ENCODE measurements at regions not wholly inside any gene's neighbourhood (a gene's known extent, or its start where the extent isn't known, plus 50 kb on each side); places are given as distances from the start of the nearest gene placed in this dataset.

DNA sequence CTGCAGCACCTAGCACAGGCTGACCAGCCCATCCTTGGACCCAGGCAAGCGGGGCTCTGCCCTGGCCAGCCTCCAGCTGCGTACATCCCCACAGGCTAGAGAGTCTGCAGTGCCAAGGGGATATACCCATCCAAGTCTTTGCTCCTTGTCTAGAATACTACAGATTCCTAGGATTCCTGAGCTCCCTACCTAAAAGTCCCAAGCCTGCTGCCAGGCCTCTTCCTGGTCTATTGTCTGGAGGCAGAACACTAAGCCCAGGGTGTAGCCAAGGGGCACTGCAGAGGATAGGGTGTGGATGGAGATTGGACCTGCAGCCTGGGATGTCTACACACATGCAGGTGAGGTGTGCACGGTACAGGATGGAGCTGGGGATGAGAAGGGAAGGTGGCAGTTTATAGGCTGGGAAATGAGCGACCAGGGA, 90.0 kb upstream of the SIRPA start:
- intact Hi-C loops (cut with micrococcal nuclease; ENCODE audit: unreplicated experiment), result no loop called here
- BruUV-seq (replicated peaks), result no TSS peak

GRCh38 chr20:1804554-1804956, 90.7 kb upstream of the SIRPA start:
- H3K9me3 ChIP-seq (ENCODE audit: low read length), result no peaks in the 10 kb centered on the region
- DNase-seq (ENCODE audit: low spot score), result no peak
- no peaks in the 10 kb centered on the region for H3K36me3 ChIP-seq (ENCODE audit: insufficient read depth, low read length)
- intact Hi-C loops (cut with micrococcal nuclease; ENCODE audit: unreplicated experiment), result loop anchor here (5.0 kb wide), 2 partner anchors 68 to 368 kb away; no protein-coding TSS in a partner anchor
- no peak for TF ChIP-seq EZH2phosphoT487 (IDR thresholded peaks at IDR 0.05; ENCODE audit: borderline replicate concordance, low read depth, low read length)
- TF ChIP-seq, protein P1, sequence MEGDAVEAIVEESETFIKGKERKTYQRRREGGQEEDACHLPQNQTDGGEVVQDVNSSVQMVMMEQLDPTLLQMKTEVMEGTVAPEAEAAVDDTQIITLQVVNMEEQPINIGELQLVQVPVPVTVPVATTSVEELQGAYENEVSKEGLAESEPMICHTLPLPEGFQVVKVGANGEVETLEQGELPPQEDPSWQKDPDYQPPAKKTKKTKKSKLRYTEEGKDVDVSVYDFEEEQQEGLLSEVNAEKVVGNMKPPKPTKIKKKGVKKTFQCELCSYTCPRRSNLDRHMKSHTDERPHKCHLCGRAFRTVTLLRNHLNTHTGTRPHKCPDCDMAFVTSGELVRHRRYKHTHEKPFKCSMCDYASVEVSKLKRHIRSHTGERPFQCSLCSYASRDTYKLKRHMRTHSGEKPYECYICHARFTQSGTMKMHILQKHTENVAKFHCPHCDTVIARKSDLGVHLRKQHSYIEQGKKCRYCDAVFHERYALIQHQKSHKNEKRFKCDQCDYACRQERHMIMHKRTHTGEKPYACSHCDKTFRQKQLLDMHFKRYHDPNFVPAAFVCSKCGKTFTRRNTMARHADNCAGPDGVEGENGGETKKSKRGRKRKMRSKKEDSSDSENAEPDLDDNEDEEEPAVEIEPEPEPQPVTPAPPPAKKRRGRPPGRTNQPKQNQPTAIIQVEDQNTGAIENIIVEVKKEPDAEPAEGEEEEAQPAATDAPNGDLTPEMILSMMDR (conservative IDR thresholded peaks at IDR 0.05; ENCODE audit: low read length), result no peak
- no peaks in the 10 kb centered on the region for H3K79me2 ChIP-seq (ENCODE audit: insufficient read depth, low read depth, low read length)
- POLR2A ChIA-PET, result no interaction called here
- no peak overlapping the region for H3K4me2 ChIP-seq (ENCODE audit: low read length)
- CTCF ChIA-PET (ENCODE audit: unreplicated experiment), result no interaction called here
- H3K9me2 ChIP-seq (ENCODE audit: insufficient read depth, low read length), result no peaks in the 10 kb centered on the region
- no peak overlapping the region for H3K27ac ChIP-seq (ENCODE audit: low read depth, low read length, poor library complexity, severe bottlenecking)
- H3K4me1 ChIP-seq (ENCODE audit: insufficient read depth, low read length, poor library complexity, severe bottlenecking), result no peaks in the 10 kb centered on the region
- no peak overlapping the region for H3K4me3 ChIP-seq (ENCODE audit: low read depth, low read length, poor library complexity, severe bottlenecking)
- no peaks in the 10 kb centered on the region for H4K20me1 ChIP-seq (ENCODE audit: insufficient read depth, low read length)
- no TSS peak for BruUV-seq (replicated peaks)
- H2AFZ ChIP-seq (ENCODE audit: low read length), result no peak overlapping the region

More for the DNA sequence above, 90.0 kb upstream of the SIRPA start:
- Histone ChIP-seq H3K9me2 (ENCODE audit: insufficient read depth, low read length) (no peaks in the 10 kb centered on the region), H4K20me1 (ENCODE audit: insufficient read depth, low read length) (no peaks in the 10 kb centered on the region), H3K79me2 (ENCODE audit: insufficient read depth, low read depth, low read length) (no peaks in the 10 kb centered on the region), H3K4me3 (ENCODE audit: low read depth, low read length, poor library complexity, severe bottlenecking) (no peak overlapping the region), H2AFZ (ENCODE audit: low read length) (no peak overlapping the region), H3K9me3 (ENCODE audit: low read length) (no peaks in the 10 kb centered on the region), H3K27ac (ENCODE audit: low read depth, low read length, poor library complexity, severe bottlenecking) (no peak overlapping the region), H3K4me2 (ENCODE audit: low read length) (no peak overlapping the region), H3K36me3 (ENCODE audit: insufficient read depth, low read length) (no peaks in the 10 kb centered on the region), H3K4me1 (ENCODE audit: insufficient read depth, low read length, poor library complexity, severe bottlenecking) (no peaks in the 10 kb centered on the region)
- ChIA-PET CTCF (ENCODE audit: unreplicated experiment) (no interaction called here), POLR2A (no interaction called here)
- DNase-seq (ENCODE audit: low spot score), result no peak
- no peak for TF ChIP-seq EZH2phosphoT487 (IDR thresholded peaks at IDR 0.05; ENCODE audit: borderline replicate concordance, low read depth, low read length)
- TF ChIP-seq, protein P1 (conservative IDR thresholded peaks at IDR 0.05; ENCODE audit: low read length), result no peak

DNA sequence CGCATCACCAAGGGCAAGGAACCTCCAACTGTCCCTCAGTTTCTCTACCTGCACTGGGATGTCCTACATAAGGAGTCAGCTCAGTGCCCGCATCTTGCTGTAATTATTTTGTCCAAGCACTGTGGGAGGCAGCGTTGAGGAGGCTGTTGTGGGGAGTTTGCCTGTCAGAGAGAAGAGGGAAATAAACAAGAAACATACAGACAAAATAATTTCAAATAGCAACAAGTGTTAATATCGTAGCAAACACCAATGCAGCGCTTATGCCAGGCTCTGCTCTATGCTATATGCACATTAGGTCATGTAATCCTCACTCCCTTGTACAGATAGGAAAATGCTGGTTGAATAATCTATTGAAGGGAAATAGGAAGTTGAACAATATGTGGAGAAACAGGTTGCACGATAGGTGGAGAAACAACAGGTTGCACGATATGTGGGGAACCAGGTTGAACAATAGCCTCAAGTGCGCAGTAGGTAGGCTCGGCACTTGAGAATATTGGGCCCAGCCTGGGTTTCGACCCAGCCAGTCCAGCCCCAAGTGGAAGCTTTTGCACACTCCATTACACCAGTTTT, 91.2 kb upstream of the SIRPA start:
- DNase-seq (ENCODE audit: low spot score), result no peak
- Histone ChIP-seq H3K9me2 (ENCODE audit: insufficient read depth, low read length) (no peaks in the 10 kb centered on the region), H3K4me1 (ENCODE audit: insufficient read depth, low read length, poor library complexity, severe bottlenecking) (no peaks in the 10 kb centered on the region), H3K9me3 (ENCODE audit: low read length) (no peaks in the 10 kb centered on the region), H3K4me3 (ENCODE audit: low read depth, low read length, poor library complexity, severe bottlenecking) (no peak overlapping the region), H3K27ac (ENCODE audit: low read depth, low read length, poor library complexity, severe bottlenecking) (no peak overlapping the region), H3K4me2 (ENCODE audit: low read length) (no peak overlapping the region), H3K36me3 (ENCODE audit: insufficient read depth, low read length) (no peaks in the 10 kb centered on the region), H4K20me1 (ENCODE audit: insufficient read depth, low read length) (no peaks in the 10 kb centered on the region), H2AFZ (ENCODE audit: low read length) (no peak overlapping the region), H3K79me2 (ENCODE audit: insufficient read depth, low read depth, low read length) (no peaks in the 10 kb centered on the region)
- CTCF ChIA-PET (ENCODE audit: unreplicated experiment), result no interaction called here
- POLR2A ChIA-PET, result no interaction called here
- intact Hi-C loops (cut with micrococcal nuclease; ENCODE audit: unreplicated experiment), result loop anchor here (5.0 kb wide), 2 partner anchors 68 to 368 kb away; no protein-coding TSS in a partner anchor
- BruUV-seq (replicated peaks), result no TSS peak
- TF ChIP-seq, protein P1 (conservative IDR thresholded peaks at IDR 0.05; ENCODE audit: low read length), result no peak
- no peak for TF ChIP-seq EZH2phosphoT487 (IDR thresholded peaks at IDR 0.05; ENCODE audit: borderline replicate concordance, low read depth, low read length)
